GM21360 (cell line): ENCODE measurements at regions not wholly inside any gene's neighbourhood (a gene's known extent, or its start where the extent isn't known, plus 50 kb on each side); places are given as distances from the start of the nearest gene placed in this dataset.

Experiments used
- ATAC-seq: cut with Tn5 transposase; IDR thresholded peaks from one replicate; pipeline ENCODE4 v1.9.1; 2021; ENCODE audit warnings: mild to moderate bottlenecking, moderate library complexity; ENCODE audit not compliant: unreplicated experiment

- ATAC-seq, result no peak
Observed at GRCh38 chr12:114935658-114936057, 251.7 kb upstream of the TBX3 start.

GRCh38 chr12:114933428-114934160 is 249.6 kb upstream of the TBX3 start:
- ATAC-seq, result no peak

DNA sequence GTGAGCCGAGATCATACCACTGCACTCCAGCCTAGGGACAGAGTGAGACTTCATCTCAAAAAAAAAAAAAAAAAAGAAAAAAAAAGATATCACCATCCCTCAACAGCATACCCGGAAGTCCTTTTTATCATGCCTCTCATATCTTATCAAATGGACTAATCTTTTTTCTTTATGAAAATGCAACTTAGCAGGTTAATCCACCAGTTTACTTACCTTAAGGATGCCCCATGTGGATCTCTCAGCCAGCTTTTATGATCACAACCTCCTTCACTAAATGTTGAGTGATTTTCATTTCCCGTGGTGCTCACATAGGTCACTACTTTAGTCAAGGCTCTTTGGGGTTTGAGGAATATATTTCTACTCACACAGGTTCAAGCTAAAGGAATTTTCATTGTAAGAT is 248.8 kb upstream of the TBX3 start:
- no peak for ATAC-seq

DNA sequence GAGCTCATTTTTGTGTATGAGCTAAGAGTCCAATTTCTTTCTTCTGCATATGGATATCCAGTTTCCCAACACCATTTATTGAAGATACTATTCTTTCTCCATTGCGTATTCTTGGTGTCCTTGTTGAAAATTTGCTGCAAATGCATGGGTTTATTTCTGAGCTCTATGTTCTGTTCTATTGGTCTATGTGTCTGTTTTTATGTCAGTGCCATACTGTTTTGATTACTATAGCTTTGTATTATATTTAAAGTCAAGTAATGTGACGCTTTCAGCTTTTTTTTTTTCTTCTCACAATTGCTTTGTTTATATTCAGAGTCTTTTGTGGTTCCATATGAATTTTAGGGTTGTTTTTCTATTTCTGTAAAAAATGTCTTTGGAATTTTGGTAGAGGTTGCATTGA is 247.1 kb upstream of the TBX3 start:
- no peak for ATAC-seq

- ATAC-seq, result no peak
Observed at GRCh38 chr12:114926341-114926740, 242.4 kb upstream of the TBX3 start.

GRCh38 chr12:114924946-114925475 is 241.0 kb upstream of the TBX3 start:
- no peak for ATAC-seq

DNA sequence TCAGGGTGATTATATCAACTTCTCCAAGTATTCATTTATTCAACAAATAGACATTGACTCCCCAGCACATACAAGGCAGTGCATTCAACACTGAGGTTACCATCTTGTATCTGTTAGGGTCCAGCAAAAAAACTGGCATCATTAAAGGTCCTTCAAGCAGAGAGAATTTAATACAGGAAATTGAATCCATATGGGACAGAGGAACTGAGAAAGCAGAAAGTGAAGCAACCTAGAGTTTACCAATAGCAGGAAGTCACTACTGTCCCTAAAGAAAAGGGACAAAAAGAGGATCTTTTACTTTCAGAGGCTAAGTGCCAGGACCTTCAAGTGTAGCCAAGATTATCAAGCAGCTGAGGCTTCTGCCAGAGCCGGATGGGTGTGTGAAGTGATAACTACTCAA is 237.8 kb upstream of the TBX3 start:
- ATAC-seq, result no peak

DNA sequence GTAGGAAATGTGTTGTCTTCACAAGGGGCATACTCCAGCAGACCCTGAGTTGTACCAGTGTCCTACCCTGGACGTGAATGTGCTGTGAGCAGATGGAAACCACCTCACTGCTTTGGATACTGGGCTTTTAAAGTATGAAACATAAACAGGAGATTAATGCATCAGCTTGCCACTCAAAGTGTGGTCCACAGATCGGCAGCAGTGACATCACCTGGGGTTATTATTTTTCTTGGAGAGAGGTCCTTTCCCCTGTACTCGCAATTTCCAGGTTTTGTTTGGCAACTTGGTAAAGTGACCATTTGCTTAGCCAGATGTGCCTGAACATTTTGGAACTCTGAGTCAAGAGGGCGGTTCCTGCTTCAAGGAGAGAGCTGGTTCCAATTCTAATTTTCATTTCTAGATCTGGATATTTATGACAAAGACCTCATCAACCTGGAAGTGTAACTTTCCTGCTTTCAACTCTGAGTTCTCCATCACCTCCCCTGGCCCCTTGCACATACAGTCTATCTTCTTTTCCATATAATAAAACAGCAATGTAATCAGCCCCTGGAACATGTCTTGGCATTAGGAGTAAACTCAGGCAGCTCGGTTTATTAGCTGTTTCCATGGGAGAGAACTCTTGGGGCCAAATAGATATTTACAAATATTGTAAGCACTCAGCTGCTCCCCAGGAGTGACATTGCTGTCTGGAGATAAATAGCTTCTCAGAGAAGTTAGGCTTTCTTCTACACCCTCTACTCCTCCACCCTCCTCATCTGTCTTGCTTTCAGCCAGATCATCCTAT is 237.0 kb upstream of the TBX3 start:
- ATAC-seq, result no peak

DNA sequence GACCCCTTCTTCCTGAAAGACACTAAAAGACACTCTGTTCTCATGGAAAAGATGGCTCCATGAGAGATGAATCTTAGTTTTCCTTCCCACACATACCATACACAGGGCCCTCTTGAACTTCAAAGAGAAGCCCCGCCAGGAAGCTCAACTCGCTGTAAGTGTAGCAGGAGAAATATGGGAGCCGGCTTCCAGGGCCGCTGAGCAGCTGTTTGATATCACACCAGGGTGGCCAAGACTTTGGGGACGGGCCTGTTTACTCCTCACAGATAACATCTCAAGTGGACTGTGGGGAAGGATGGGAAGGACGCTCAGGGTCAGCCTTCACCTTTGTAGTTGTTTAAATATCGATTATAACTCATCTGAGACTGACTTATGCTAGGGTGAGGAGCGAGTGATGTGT is 235.5 kb upstream of the TBX3 start:
- ATAC-seq, result no peak

DNA sequence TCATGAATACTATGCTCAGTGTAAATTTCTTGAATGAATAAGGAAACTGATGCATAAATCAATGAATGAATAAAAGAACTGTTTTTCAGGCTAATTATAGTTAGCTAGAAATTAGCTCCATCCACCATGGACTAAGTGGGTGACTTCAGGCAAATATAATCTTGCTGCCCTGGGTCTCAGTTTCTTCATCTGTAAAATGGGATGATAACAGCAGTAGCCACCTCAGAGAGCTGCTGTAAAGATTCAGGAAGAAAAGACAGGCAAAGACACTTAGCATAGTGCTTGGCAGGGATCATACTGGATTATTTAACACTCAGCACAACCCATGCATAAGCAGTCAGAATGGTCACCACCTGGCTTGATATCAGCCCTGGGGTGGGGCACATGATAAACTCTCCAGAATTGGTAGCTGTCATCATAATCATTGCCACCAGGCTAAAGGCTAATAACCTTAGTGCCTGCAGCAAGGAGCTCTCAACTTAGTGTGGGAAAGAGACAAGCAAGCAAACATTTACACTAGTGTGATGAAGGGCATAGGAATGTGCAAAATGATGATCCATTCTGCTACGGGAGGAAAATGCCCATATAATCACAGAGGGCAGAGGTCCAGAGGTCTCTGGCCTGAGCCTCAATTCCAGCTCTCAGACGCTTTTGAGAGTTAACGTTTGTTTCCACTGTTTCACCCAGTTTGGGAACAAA is 234.7 kb upstream of the TBX3 start:
- no peak for ATAC-seq

- no peak for ATAC-seq
Observed at GRCh38 chr12:114917953-114918352, 234.0 kb upstream of the TBX3 start.

DNA sequence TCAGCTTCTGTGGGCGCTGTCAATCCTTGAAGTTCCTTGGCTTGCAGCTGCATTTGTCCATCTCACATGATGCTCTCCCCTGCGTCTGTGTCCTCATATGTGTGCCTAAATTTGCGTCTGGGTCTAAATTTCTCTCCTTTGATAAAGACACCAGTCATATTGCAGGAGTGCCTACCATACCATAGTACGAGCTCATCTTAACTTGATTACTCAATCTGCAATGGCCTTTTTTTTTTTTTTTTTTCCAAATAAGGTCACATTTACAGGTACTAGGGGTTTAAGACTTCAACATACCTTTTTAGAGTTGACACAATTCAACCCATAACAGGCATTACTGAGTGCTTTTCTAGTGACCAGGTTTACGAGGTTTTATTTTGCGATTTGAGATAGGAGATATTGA is 233.3 kb upstream of the TBX3 start:
- ATAC-seq, result no peak

DNA sequence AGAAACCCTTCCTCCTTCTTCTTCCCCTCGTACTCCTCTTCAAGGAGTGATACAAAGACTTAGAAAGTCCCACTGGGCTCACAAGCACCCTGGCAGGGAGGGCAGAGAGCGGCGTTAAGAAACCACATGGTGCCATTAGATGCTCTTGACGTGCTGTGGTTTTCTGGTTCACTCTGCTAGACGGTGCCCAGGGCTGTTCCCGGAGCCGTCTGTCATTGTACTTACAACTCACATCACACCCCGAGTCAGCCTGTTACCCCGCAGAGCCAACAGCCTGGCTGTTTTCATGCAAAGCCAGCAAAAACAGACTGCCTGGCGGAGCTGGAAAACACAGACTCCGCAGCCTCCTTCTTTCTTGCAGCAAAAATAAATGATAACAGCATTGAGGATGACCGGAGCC is 232.6 kb upstream of the TBX3 start:
- ATAC-seq, result no peak

DNA sequence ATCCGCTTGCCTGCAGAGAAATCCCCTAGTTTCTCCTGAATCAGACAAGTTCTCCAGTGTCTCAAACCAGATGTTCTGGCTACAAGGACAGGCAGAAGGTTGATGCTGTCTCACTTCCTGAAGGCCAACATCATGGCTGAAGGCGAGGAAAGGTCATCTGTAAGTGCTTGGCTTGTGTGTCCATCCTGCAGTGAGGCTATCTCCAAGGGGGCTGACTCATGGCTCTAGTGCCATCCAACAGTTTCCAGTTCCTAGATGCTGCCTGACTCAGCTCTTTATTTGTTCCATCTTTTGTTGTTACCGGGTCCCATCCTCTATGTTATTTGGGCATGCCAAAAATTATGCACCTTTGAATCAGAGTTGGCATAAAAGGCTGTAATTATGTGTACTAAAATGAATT is 232.1 kb upstream of the TBX3 start:
- no peak for ATAC-seq

- no peak for ATAC-seq
Observed at GRCh38 chr12:114913871-114914801, 230.2 kb upstream of the TBX3 start.

GRCh38 chr12:114912811-114913210 is 228.8 kb upstream of the TBX3 start:
- no peak for ATAC-seq

- no peak for ATAC-seq
Observed at GRCh38 chr12:114911196-114911595, 227.2 kb upstream of the TBX3 start.

DNA sequence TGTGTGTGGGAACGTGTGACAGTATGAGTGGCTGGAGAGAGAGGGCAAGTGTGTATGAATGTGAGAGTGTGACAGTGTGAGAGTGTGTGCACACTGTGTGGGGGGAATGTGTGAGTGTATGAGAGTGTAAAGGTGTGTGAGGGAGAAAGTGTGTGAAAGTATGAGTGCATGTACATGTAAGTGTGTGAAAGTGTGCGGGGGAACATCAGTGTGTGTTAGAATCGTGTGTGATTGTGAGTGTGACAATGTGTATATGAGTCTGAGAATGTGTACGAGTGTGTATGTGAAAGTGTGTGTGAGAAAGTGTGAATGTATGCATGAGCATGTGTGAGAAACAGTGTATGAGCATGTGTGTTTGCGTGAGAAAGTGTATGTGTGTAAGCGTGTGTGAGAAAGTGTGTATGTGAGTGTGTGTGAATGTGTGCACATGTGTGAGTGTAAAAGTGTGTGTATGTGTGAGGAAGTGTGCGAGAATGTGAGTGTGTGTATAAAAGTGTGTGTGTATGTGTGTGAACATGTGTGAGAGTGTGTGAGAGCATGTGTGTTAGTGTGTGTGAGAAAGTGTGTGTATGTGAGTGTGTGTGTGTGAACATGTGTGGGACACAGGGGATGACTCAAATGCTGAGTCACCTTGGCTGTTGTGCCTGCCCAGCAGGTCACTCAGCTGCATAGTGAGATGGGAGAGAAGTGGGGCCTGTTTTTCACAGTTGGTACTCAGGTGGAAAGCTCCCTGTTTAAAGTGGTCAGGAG is 220.5 kb upstream of the TBX3 start:
- no peak for ATAC-seq

DNA sequence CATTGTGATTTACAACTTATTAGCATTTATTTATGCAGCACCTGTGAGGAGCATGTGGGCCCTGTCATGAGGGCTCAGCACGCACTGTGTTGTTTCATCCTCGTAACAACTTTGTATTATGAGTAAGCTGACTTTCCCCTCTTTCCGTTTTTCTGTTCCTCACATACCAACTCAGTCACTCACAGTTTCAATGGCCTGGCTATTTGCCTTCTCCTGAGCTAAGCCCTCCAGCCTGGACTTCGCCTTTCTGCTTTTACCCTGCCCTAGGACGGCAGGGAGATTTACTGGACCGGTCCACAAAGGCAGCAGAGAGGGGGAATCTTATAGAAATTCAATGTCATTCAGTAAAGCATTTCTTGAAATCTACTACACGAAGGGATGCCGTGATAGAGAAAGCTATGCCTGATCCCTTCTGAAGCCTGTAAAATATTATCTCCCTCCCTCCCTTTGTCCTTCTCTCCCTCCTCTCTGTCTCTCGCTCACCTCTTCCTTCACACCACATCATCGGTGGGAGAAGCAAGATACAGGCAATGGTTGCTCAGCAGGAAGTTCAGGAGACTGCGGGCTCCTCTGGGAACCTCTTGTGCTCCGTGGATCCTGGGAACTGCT is 219.2 kb upstream of the TBX3 start:
- no peak for ATAC-seq
